T-helper 17 cell (primary cell): ENCODE measurements at regions not wholly inside any gene's neighbourhood (a gene's known extent, or its start where the extent isn't known, plus 50 kb on each side); places are given as distances from the start of the nearest gene placed in this dataset.

Experiments
- ATAC-seq: fragments of 150-1000 bp; cut with Tn5 transposase; 2 replicates; pipeline ENCODE4 v1.10.0; 2021; ENCODE audit warnings: mild to moderate bottlenecking, moderate library complexity
- DNase-seq, 3 donors: peaks; one replicate each; pipeline versions ENCODE4 v3.0.0 to v3.0.0-alpha.2; 2020 to 2021
- H3K9me3 ChIP-seq: one replicate; pipeline ENCODE4 v1.7.0; 2013; ENCODE audit warnings: low read length, mild to moderate bottlenecking; ENCODE audit not compliant: control insufficient read depth, poor library complexity, severe bottlenecking
- H3K27ac Mint-ChIP-seq: one replicate; pipeline ENCODE4 v1.8.0; 2022; ENCODE audit warnings: mild to moderate bottlenecking, moderate library complexity, mixed read lengths
- H3K27me3 Mint-ChIP-seq: one replicate; pipeline ENCODE4 v1.8.0; 2022; ENCODE audit warnings: mixed read lengths
- H3K36me3 Mint-ChIP-seq: one replicate; pipeline ENCODE4 v1.8.0; 2022; ENCODE audit warnings: low read depth, mixed read lengths
- H3K4me1 Mint-ChIP-seq: one replicate; pipeline ENCODE4 v1.8.0; 2022; ENCODE audit warnings: mild to moderate bottlenecking, mixed read lengths
- H3K4me3 Mint-ChIP-seq: one replicate; pipeline ENCODE4 v1.8.0; 2022; ENCODE audit warnings: mild to moderate bottlenecking, moderate library complexity, mixed read lengths

- H3K4me3 Mint-ChIP-seq: no peak overlapping the region
- no peaks in the 10 kb centered on the region for H3K4me1 Mint-ChIP-seq
- no peak for ATAC-seq
- H3K36me3 Mint-ChIP-seq: no peaks in the 10 kb centered on the region
- H3K9me3 ChIP-seq: no peaks in the 10 kb centered on the region
- no peaks in the 10 kb centered on the region for H3K27me3 Mint-ChIP-seq
- DNase-seq: no peak
- H3K27ac Mint-ChIP-seq: no peak overlapping the region
Measured at GRCh38 chr2:187274146-187274545, 173.9 kb downstream of the CALCRL start.

GRCh38 chr2:187272255-187272654, 175.8 kb downstream of the CALCRL start:
- H3K27ac Mint-ChIP-seq: no peak overlapping the region
- H3K9me3 ChIP-seq: no peaks in the 10 kb centered on the region
- H3K4me1 Mint-ChIP-seq: no peaks in the 10 kb centered on the region
- no peaks in the 10 kb centered on the region for H3K36me3 Mint-ChIP-seq
- no peak overlapping the region for H3K4me3 Mint-ChIP-seq
- no peak for DNase-seq
- no peak for ATAC-seq
- H3K27me3 Mint-ChIP-seq: no peaks in the 10 kb centered on the region

- no peaks in the 10 kb centered on the region for H3K27me3 Mint-ChIP-seq
- no peaks in the 10 kb centered on the region for H3K9me3 ChIP-seq
- no peaks in the 10 kb centered on the region for H3K36me3 Mint-ChIP-seq
- no peak overlapping the region for H3K4me3 Mint-ChIP-seq
- DNase-seq (no peak), ATAC-seq (no peak)
- no peaks in the 10 kb centered on the region for H3K4me1 Mint-ChIP-seq
- no peak overlapping the region for H3K27ac Mint-ChIP-seq
Measured at GRCh38 chr2:187271825-187272224, 176.2 kb downstream of the CALCRL start.

GRCh38 chr2:187266645-187267044, 181.4 kb downstream of the CALCRL start:
- Mint-ChIP-seq H3K4me3 (no peak overlapping the region), H3K36me3 (no peaks in the 10 kb centered on the region)
- ATAC-seq: no peak

GRCh38 chr2:187266147-187266546, 181.9 kb downstream of the CALCRL start:
- DNase-seq (no peak), ATAC-seq (no peak)
- H3K27me3 Mint-ChIP-seq: no peaks in the 10 kb centered on the region
- no peak overlapping the region for H3K4me3 Mint-ChIP-seq
- H3K9me3 ChIP-seq: no peaks in the 10 kb centered on the region
- H3K36me3 Mint-ChIP-seq: no peaks in the 10 kb centered on the region
- no peaks in the 10 kb centered on the region for H3K4me1 Mint-ChIP-seq
- H3K27ac Mint-ChIP-seq: no peak overlapping the region

More at GRCh38 chr2:187266645-187267044, 181.4 kb downstream of the CALCRL start:
- H3K9me3 ChIP-seq: no peaks in the 10 kb centered on the region
- no peak for DNase-seq
- Mint-ChIP-seq H3K27me3 (no peaks in the 10 kb centered on the region), H3K27ac (no peak overlapping the region), H3K4me1 (no peaks in the 10 kb centered on the region)

- H3K4me1 Mint-ChIP-seq: no peaks in the 10 kb centered on the region
- H3K9me3 ChIP-seq: no peaks in the 10 kb centered on the region
- no peak overlapping the region for H3K27ac Mint-ChIP-seq
- no peak for ATAC-seq
- no peak overlapping the region for H3K4me3 Mint-ChIP-seq
- no peak for DNase-seq
- no peaks in the 10 kb centered on the region for H3K27me3 Mint-ChIP-seq
- H3K36me3 Mint-ChIP-seq: no peaks in the 10 kb centered on the region
Measured at GRCh38 chr2:187264612-187265011, 183.4 kb downstream of the CALCRL start.

- Mint-ChIP-seq H3K4me1 (no peaks in the 10 kb centered on the region), H3K36me3 (no peaks in the 10 kb centered on the region), H3K27ac (no peak overlapping the region), H3K27me3 (no peaks in the 10 kb centered on the region), H3K4me3 (no peak overlapping the region)
- no peaks in the 10 kb centered on the region for H3K9me3 ChIP-seq
- ATAC-seq (no peak), DNase-seq (no peak)
Measured at GRCh38 chr2:187263675-187264560, 184.1 kb downstream of the CALCRL start.

GRCh38 chr2:187261705-187262104, 186.3 kb downstream of the CALCRL start:
- Mint-ChIP-seq H3K27me3 (no peaks in the 10 kb centered on the region), H3K27ac (no peak overlapping the region), H3K4me1 (no peaks in the 10 kb centered on the region), H3K4me3 (no peak overlapping the region), H3K36me3 (no peaks in the 10 kb centered on the region)
- ATAC-seq (no peak), DNase-seq (no peak)
- no peaks in the 10 kb centered on the region for H3K9me3 ChIP-seq

GRCh38 chr2:187252063-187252462, 196.0 kb downstream of the CALCRL start:
- no peak for DNase-seq
- H3K36me3 Mint-ChIP-seq: no peaks in the 10 kb centered on the region
- H3K27ac Mint-ChIP-seq: no peak overlapping the region
- no peak overlapping the region for H3K4me3 Mint-ChIP-seq
- H3K4me1 Mint-ChIP-seq: no peaks in the 10 kb centered on the region
- no peak for ATAC-seq
- H3K9me3 ChIP-seq: no peaks in the 10 kb centered on the region
- no peaks in the 10 kb centered on the region for H3K27me3 Mint-ChIP-seq

GRCh38 chr2:187250137-187250536, 197.9 kb downstream of the CALCRL start:
- DNase-seq (no peak), ATAC-seq (no peak)
- H3K9me3 ChIP-seq: no peaks in the 10 kb centered on the region
- H3K4me3 Mint-ChIP-seq: no peak overlapping the region
- no peaks in the 10 kb centered on the region for H3K27me3 Mint-ChIP-seq
- H3K27ac Mint-ChIP-seq: no peak overlapping the region
- H3K36me3 Mint-ChIP-seq: no peaks in the 10 kb centered on the region
- H3K4me1 Mint-ChIP-seq: no peaks in the 10 kb centered on the region

GRCh38 chr2:187233811-187234210, 214.2 kb downstream of the CALCRL start:
- no peak overlapping the region for H3K27ac Mint-ChIP-seq
- H3K36me3 Mint-ChIP-seq: no peaks in the 10 kb centered on the region
- DNase-seq (no peak), ATAC-seq (no peak)
- H3K4me3 Mint-ChIP-seq: no peak overlapping the region
- H3K27me3 Mint-ChIP-seq: no peaks in the 10 kb centered on the region
- H3K9me3 ChIP-seq: no peaks in the 10 kb centered on the region
- no peaks in the 10 kb centered on the region for H3K4me1 Mint-ChIP-seq

GRCh38 chr2:187232749-187233148, 215.3 kb downstream of the CALCRL start:
- Mint-ChIP-seq H3K36me3 (no peaks in the 10 kb centered on the region), H3K4me3 (no peak overlapping the region), H3K27ac (no peak overlapping the region), H3K27me3 (no peaks in the 10 kb centered on the region), H3K4me1 (no peaks in the 10 kb centered on the region)
- ATAC-seq (no peak), DNase-seq (no peak)
- no peaks in the 10 kb centered on the region for H3K9me3 ChIP-seq

GRCh38 chr2:187230088-187230487, 218.0 kb downstream of the CALCRL start:
- H3K4me3 Mint-ChIP-seq: no peak overlapping the region
- H3K9me3 ChIP-seq: no peaks in the 10 kb centered on the region
- ATAC-seq: no peak
- DNase-seq: no peak
- no peaks in the 10 kb centered on the region for H3K27me3 Mint-ChIP-seq
- no peak overlapping the region for H3K27ac Mint-ChIP-seq
- H3K4me1 Mint-ChIP-seq: no peaks in the 10 kb centered on the region
- no peaks in the 10 kb centered on the region for H3K36me3 Mint-ChIP-seq

- Mint-ChIP-seq H3K27ac (no peak overlapping the region), H3K4me1 (no peaks in the 10 kb centered on the region), H3K27me3 (no peaks in the 10 kb centered on the region), H3K36me3 (no peaks in the 10 kb centered on the region), H3K4me3 (no peak overlapping the region)
- DNase-seq (no peak), ATAC-seq (no peak)
- H3K9me3 ChIP-seq: no peaks in the 10 kb centered on the region
Measured at GRCh38 chr2:187228986-187229385, 219.1 kb downstream of the CALCRL start.
